Neural progenitor cell (in vitro differentiated cells): ENCODE measurements at regions not wholly inside any gene's neighbourhood (a gene's known extent, or its start where the extent isn't known, plus 50 kb on each side); places are given as distances from the start of the nearest gene placed in this dataset.

Experiments used
- CTCF ChIP-seq: fragments of 200-600 bp; sonication (generic); IDR thresholded peaks from 2 replicates; pipeline ENCODE4 v1.5.1; 2017; ENCODE audit warnings: antibody characterized with exemption, mild to moderate bottlenecking
- EZH2 ChIP-seq: fragments of 200-600 bp; sonication (generic); IDR thresholded peaks from 2 replicates; pipeline ENCODE4 v1.6.1; 2017; ENCODE audit warnings: antibody characterized with exemption, mild to moderate bottlenecking, moderate library complexity
- EZH2phosphoT487 ChIP-seq: fragments of 200-600 bp; sonication (generic); IDR thresholded peaks from 2 replicates; pipeline ENCODE4 v1.6.1; 2017; ENCODE audit warnings: antibody characterized with exemption

- TF ChIP-seq CTCF (no peak), EZH2 (no peak), EZH2phosphoT487 (no peak)
These were observed 154.9 kb downstream of the AQP4 start for GRCh38 chr18:26710470-26711096.
